Stimulated activated effector memory CD8-positive, alpha-beta T cell treated with anti-CD3 and anti-CD28 coated beads, Interleukin-12 subunit alpha, Interleukin-12 subunit beta, amount 100 ng/mL, for 72 hours (primary cell): ENCODE measurements at regions not wholly inside any gene's neighbourhood (a gene's known extent, or its start where the extent isn't known, plus 50 kb on each side); places are given as distances from the start of the nearest gene placed in this dataset.

ENCODE experiments used
- ATAC-seq: fragments of 150-1000 bp; cut with Tn5 transposase; 2 replicates; pipeline ENCODE4 v1.10.0; 2021
- DNase-seq, 2 donors: peaks; one replicate each; pipeline ENCODE4 v3.0.0; 2021 to 2022; ENCODE audit warnings: low spot score in 2 of 2
- H3K27ac Mint-ChIP-seq: one replicate; pipeline ENCODE4 v1.8.0; 2022; ENCODE audit warnings: mild to moderate bottlenecking, mixed read lengths
- H3K36me3 Mint-ChIP-seq: one replicate; pipeline ENCODE4 v1.8.0; 2022; ENCODE audit warnings: mild to moderate bottlenecking, mixed read lengths
- H3K4me1 Mint-ChIP-seq: one replicate; pipeline ENCODE4 v1.8.0; 2022; ENCODE audit warnings: mixed read lengths
- H3K4me3 Mint-ChIP-seq: one replicate; pipeline ENCODE4 v1.8.0; 2022; ENCODE audit warnings: mild to moderate bottlenecking, mixed read lengths
- H3K9me3 Mint-ChIP-seq: one replicate; pipeline ENCODE4 v1.8.0; 2022; ENCODE audit warnings: mixed read lengths

DNA sequence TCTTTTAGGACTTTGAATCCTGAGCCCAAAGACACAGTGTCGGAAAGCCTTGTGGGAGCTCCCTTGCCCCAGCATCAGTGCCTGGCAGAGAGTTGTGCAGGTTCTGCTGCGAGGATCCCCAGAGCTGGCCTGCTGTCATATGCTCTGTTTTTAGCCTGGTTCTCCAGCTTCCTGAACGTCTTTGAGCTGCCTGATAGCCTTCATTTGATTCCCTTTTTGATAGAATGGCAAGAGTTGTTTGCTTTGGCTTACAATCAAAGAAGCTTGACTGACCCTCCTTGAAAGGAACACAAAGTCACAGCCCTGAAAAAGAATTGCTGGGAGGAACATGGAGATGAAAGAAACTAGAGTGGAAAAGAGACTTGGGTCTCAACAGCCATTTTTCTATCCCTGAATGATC lies 95.4 kb downstream of the C1QL2 start:
- ATAC-seq (no peak), DNase-seq (no peak)
- no peaks in the 10 kb centered on the region for H3K36me3 Mint-ChIP-seq
- H3K4me1 Mint-ChIP-seq, result no peaks in the 10 kb centered on the region
- H3K27ac Mint-ChIP-seq, result no peak overlapping the region
- no peak overlapping the region for H3K4me3 Mint-ChIP-seq
- peaks cover 3% of the 10 kb centered on the region for H3K9me3 Mint-ChIP-seq

DNA sequence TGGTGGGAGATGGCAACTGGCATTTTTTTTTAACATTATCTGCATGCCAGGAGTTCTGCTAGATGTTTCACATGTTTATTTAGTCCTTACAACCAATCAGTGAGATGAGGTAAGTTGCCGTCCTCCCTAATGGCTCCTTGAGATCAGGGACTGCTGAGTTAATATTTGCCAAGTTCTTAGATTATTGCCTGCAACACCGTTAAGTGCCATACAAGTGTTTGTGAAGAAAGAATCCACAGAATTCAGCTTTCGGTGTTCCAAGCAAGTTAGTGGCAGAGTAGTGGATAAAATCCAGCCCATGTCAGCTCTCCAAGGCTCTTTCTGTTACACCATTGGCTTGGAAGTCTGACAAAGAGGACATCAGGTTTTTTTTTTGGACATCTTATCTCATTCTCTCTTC lies 95.9 kb downstream of the C1QL2 start:
- H3K4me3 Mint-ChIP-seq, result no peak overlapping the region
- DNase-seq, result no peak
- no peak overlapping the region for H3K27ac Mint-ChIP-seq
- no peak for ATAC-seq
- H3K4me1 Mint-ChIP-seq, result no peaks in the 10 kb centered on the region
- peaks cover 3% of the 10 kb centered on the region for H3K9me3 Mint-ChIP-seq
- no peaks in the 10 kb centered on the region for H3K36me3 Mint-ChIP-seq

DNA sequence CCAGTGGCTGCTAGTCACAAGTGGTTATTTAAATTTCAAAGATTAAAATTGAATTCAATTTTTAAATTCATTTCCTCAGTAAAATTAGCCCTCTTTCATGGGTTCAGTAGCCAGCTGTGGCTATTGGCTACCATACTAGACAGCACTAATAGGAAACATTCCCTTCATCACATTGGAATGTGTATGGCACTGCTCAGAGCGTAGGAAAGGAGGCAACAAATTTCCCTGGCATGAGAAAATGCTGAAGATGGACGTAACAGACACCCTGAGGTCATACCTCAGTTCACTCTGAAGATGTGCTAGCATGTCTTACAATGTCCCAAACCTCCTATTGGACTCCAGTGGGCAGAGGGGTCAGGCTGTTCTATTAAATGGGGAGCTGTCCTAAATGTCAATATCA lies 96.4 kb downstream of the C1QL2 start:
- no peaks in the 10 kb centered on the region for H3K4me1 Mint-ChIP-seq
- no peak for DNase-seq

GRCh38 chr2:119059940-119060339 lies 98.6 kb downstream of the C1QL2 start:
- no peak for DNase-seq
- Mint-ChIP-seq H3K36me3 (no peaks in the 10 kb centered on the region), H3K27ac (no peak overlapping the region), H3K4me1 (no peaks in the 10 kb centered on the region), H3K4me3 (no peak overlapping the region), H3K9me3 (peaks cover 5% of the 10 kb centered on the region)
- ATAC-seq, result no peak

More for the DNA sequence above, 96.4 kb downstream of the C1QL2 start:
- no peak overlapping the region for H3K27ac Mint-ChIP-seq
- H3K9me3 Mint-ChIP-seq, result peaks cover 3% of the 10 kb centered on the region
- ATAC-seq, result no peak
- H3K36me3 Mint-ChIP-seq, result no peaks in the 10 kb centered on the region
- H3K4me3 Mint-ChIP-seq, result no peak overlapping the region

DNA sequence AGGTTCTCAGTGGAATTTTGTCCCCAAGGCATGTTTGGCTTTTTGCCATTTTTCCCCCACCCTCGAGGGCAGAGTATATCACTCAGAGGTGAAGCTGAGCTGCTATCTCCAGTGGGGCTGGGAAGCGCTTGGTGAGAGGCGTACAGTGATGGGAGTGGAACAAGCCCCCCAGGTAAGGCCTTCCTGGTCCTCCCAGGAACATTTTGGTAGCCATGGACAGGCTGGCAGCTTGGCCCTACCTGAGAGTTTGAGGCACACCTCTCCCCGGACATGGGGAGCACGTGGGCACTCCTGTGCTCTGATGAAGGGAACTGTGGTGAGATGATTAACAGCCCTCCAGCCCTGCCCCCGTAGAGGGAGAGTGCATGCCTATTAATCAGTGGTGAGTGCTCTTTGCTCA lies 99.3 kb downstream of the C1QL2 start:
- Mint-ChIP-seq H3K9me3 (peaks cover 9% of the 10 kb centered on the region), H3K36me3 (no peaks in the 10 kb centered on the region), H3K27ac (no peak overlapping the region), H3K4me3 (no peak overlapping the region), H3K4me1 (no peaks in the 10 kb centered on the region)
- ATAC-seq, result no peak
- DNase-seq, result no peak

DNA sequence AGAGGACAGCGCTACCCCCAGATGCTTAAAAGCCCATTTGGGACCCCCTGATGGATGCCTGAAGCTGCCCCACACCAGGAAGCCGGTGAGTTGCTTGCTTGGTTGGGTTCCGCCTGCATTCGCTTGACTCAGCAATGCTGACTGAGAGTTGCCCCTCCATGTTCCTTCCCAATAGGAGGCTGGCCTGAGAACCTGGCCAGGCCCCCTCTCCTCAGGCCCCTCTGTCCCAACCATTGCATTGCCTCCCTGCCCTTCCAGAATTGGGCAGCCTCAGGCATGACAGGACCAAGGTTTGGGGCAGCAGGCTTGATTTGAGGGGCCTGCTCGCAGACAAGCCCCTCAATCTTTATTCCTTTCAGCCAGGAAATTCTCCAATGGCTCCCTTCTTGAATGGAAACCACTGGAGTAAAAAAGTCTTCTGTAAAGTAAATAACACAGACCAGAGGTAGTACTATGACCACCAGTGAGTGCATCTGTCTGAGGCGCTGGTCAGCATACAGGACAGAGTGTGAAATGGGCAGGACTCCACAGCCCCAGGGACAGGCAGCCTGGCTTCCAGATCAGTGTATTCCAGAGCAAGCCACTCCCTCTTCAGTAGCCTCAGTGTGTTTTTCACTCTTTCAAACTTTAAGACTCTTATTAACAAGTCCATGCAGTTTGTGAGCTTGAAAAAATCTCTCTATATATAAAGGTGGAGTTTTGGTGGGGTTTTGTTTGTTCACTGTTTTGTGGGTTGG lies 104.7 kb downstream of the C1QL2 start:
- H3K27ac Mint-ChIP-seq, result no peak overlapping the region
- no peak overlapping the region for H3K4me3 Mint-ChIP-seq
- DNase-seq, result no peak
- no peak for ATAC-seq
- no peaks in the 10 kb centered on the region for H3K36me3 Mint-ChIP-seq
- H3K4me1 Mint-ChIP-seq, result no peaks in the 10 kb centered on the region
- peaks cover 6% of the 10 kb centered on the region for H3K9me3 Mint-ChIP-seq

DNA sequence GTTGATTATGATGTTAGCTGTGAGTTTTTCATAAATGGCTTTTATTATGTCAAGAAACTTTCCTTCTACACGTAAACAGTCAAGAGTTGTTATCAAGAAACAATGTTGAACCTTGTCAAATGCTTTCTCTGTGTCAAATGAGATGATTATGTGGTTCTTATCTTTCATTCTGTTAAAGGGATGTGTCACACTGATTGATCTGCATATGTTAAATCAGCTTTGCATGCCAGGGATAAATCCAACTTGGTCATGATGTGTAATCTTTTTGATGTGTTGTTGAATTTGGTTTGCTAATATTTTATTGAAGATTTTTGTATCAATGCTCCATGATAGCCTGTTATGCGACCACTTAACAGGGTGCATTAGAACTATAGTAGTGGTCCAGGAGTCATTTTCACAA lies 107.3 kb downstream of the C1QL2 start:
- ATAC-seq (no peak), DNase-seq (no peak)
- Mint-ChIP-seq H3K9me3 (peaks cover 4% of the 10 kb centered on the region), H3K27ac (no peak overlapping the region), H3K36me3 (no peaks in the 10 kb centered on the region), H3K4me3 (no peak overlapping the region), H3K4me1 (no peaks in the 10 kb centered on the region)

- DNase-seq (no peak), ATAC-seq (no peak)
- Mint-ChIP-seq H3K9me3 (peaks cover 4% of the 10 kb centered on the region), H3K4me1 (no peaks in the 10 kb centered on the region), H3K4me3 (no peak overlapping the region), H3K27ac (no peak overlapping the region), H3K36me3 (no peaks in the 10 kb centered on the region)
Measured at GRCh38 chr2:119049968-119050704, 108.1 kb downstream of the MARCO start.
